Mesothelial cell of epicardium (in vitro differentiated cells): ENCODE measurements at regions not wholly inside any gene's neighbourhood (a gene's known extent, or its start where the extent isn't known, plus 50 kb on each side); places are given as distances from the start of the nearest gene placed in this dataset.

ENCODE experiments used
- DNase-seq, 2 experiments: peaks; one replicate each; pipeline ENCODE4 v3.0.0; 2021; ENCODE audit warnings: low spot score in 2 of 2; ENCODE audit not compliant: unreplicated experiment in 2 of 2
- H3K27ac Mint-ChIP-seq: 2 replicates; pipeline ENCODE4 v1.8.0; 2021; ENCODE audit warnings: mixed read lengths
- H3K27me3 Mint-ChIP-seq: 2 replicates; pipeline ENCODE4 v1.8.0; 2021; ENCODE audit warnings: low read depth, mixed read lengths
- H3K36me3 Mint-ChIP-seq: 2 replicates; pipeline ENCODE4 v1.8.0; 2021; ENCODE audit warnings: mixed read lengths
- H3K4me1 Mint-ChIP-seq: 2 replicates; pipeline ENCODE4 v1.8.0; 2021; ENCODE audit warnings: mixed read lengths
- H3K4me3 Mint-ChIP-seq: 2 replicates; pipeline ENCODE4 v1.8.0; 2021; ENCODE audit warnings: mild to moderate bottlenecking, moderate library complexity, mixed read lengths
- H3K9me3 Mint-ChIP-seq: 2 replicates; pipeline ENCODE4 v1.8.0; 2021; ENCODE audit warnings: mixed read lengths
- CTCF ChIP-seq: fragments of 200-600 bp; sonication (generic); IDR thresholded peaks from one replicate; pipeline ENCODE4 v1.5.0; 2021; ENCODE audit warnings: antibody characterized with exemption; ENCODE audit not compliant: unreplicated experiment

GRCh38 chr1:208511242-208511860 is 267.2 kb upstream of the PLXNA2 start:
- peaks cover 16% of the 10 kb centered on the region for H3K4me1 Mint-ChIP-seq
- TF ChIP-seq CTCF = no peak
- no peak for DNase-seq
- H3K27me3 Mint-ChIP-seq = peaks cover 44% of the 10 kb centered on the region
- H3K36me3 Mint-ChIP-seq = no peaks in the 10 kb centered on the region
- no peaks in the 10 kb centered on the region for H3K9me3 Mint-ChIP-seq
- H3K27ac Mint-ChIP-seq = no peak overlapping the region
- no peak overlapping the region for H3K4me3 Mint-ChIP-seq

GRCh38 chr1:208513799-208514198 is 269.6 kb upstream of the PLXNA2 start:
- H3K4me3 Mint-ChIP-seq = no peak overlapping the region
- H3K27me3 Mint-ChIP-seq = peaks cover 29% of the 10 kb centered on the region
- peaks cover 7% of the 10 kb centered on the region for H3K9me3 Mint-ChIP-seq
- H3K4me1 Mint-ChIP-seq = peaks cover 16% of the 10 kb centered on the region
- no peaks in the 10 kb centered on the region for H3K36me3 Mint-ChIP-seq
- no peak overlapping the region for H3K27ac Mint-ChIP-seq
- DNase-seq = no peak
- no peak for TF ChIP-seq CTCF

DNA sequence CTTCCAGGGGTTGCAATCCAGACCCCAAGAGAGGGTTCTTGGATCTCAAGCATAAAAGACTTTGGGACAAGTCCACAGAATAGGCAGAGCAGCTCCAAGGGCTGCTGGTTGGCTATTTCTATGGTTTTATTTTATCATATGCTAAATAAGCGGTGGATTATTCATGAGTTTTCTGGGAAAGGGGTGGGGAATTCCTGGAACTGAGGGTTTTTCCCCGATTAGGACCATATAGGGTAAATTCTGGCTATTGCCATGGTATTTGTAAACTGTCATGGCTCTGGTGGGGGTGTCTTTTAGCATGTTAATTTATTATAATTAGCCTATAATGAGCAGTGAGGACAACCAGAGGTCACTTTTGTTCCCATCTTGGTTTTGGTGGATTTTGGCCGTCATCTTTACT is 270.9 kb upstream of the PLXNA2 start:
- Mint-ChIP-seq H3K4me1 (peaks cover 16% of the 10 kb centered on the region), H3K36me3 (no peaks in the 10 kb centered on the region), H3K27ac (no peak overlapping the region), H3K9me3 (peaks cover 7% of the 10 kb centered on the region), H3K4me3 (no peak overlapping the region), H3K27me3 (peaks cover 28% of the 10 kb centered on the region)
- no peak for TF ChIP-seq CTCF
- DNase-seq = no peak

DNA sequence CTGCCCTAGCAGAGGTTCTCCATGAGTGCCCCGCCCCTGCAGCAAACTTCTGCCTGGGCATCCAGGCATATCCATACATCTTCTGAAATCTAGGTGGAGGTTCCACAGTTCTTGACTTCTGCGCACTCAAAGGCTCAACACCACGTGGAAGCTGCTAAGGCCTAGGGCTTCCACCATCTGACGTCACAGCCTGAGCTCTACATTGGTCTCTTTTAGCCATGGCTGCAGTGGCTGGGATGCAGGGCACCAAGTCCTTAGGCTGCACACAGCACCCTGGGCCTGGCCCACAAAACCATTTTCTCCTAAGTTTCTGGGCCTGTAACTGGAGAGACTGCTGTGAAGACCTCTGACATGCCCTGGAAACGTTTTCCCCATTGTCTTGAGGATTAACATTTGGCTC is 272.6 kb upstream of the PLXNA2 start:
- DNase-seq = no peak
- no peaks in the 10 kb centered on the region for H3K36me3 Mint-ChIP-seq
- peaks cover 7% of the 10 kb centered on the region for H3K9me3 Mint-ChIP-seq
- H3K27me3 Mint-ChIP-seq = peaks cover 25% of the 10 kb centered on the region
- H3K4me1 Mint-ChIP-seq = peaks cover 10% of the 10 kb centered on the region
- H3K4me3 Mint-ChIP-seq = no peak overlapping the region
- no peak overlapping the region for H3K27ac Mint-ChIP-seq
- no peak for TF ChIP-seq CTCF

GRCh38 chr1:208520438-208521099 is 276.4 kb upstream of the PLXNA2 start:
- peaks cover 7% of the 10 kb centered on the region for H3K9me3 Mint-ChIP-seq
- no peak overlapping the region for H3K4me3 Mint-ChIP-seq
- H3K27ac Mint-ChIP-seq = no peak overlapping the region
- TF ChIP-seq CTCF = no peak
- peaks cover 16% of the 10 kb centered on the region for H3K4me1 Mint-ChIP-seq
- DNase-seq = no peak
- peaks cover 2% of the 10 kb centered on the region for H3K27me3 Mint-ChIP-seq
- no peaks in the 10 kb centered on the region for H3K36me3 Mint-ChIP-seq

- H3K4me1 Mint-ChIP-seq = peaks cover 17% of the 10 kb centered on the region
- no peak overlapping the region for H3K27ac Mint-ChIP-seq
- H3K36me3 Mint-ChIP-seq = no peaks in the 10 kb centered on the region
- no peak for TF ChIP-seq CTCF
- H3K27me3 Mint-ChIP-seq = no peaks in the 10 kb centered on the region
- H3K4me3 Mint-ChIP-seq = no peak overlapping the region
- H3K9me3 Mint-ChIP-seq = peaks cover 7% of the 10 kb centered on the region
- no peak for DNase-seq
These were observed 277.4 kb upstream of the PLXNA2 start for GRCh38 chr1:208521534-208521933.
